GM12878 (cell line): ENCODE measurements at regions not wholly inside any gene's neighbourhood (a gene's known extent, or its start where the extent isn't known, plus 50 kb on each side); places are given as distances from the start of the nearest gene placed in this dataset.

Source experiments
- EGR1 ChIP-seq, 2 experiments: IDR thresholded peaks; 1 replicate in 1 of 2; 2 replicates in 1 of 2; pipeline ENCODE4 v1.6.1; 2011 to 2012; ENCODE audit warnings: low read depth in 2 of 2, low read length in 2 of 2, borderline replicate concordance in 1 of 2, mild to moderate bottlenecking in 1 of 2, moderate library complexity in 1 of 2
- EZH2 ChIP-seq: IDR thresholded peaks from 2 replicates; pipeline ENCODE4 v1.6.1; 2012; ENCODE audit warnings: low read depth, mild to moderate bottlenecking, control low read depth, inconsistent platforms, low read length, borderline replicate concordance; ENCODE audit not compliant: control insufficient read depth
- HCFC1 ChIP-seq: fragments of 150-350 bp; IDR thresholded peaks from 2 replicates; pipeline ENCODE4 v1.6.1; 2014; ENCODE audit warnings: low read length
- HDGF ChIP-seq: fragments of 450-650 bp; IDR thresholded peaks from 2 replicates; pipeline ENCODE4 v1.6.1; 2016; ENCODE audit warnings: antibody characterized with exemption
- MYC ChIP-seq: IDR thresholded peaks from 2 replicates; pipeline ENCODE4 v1.6.1; 2011; ENCODE audit warnings: mild to moderate bottlenecking, low read length, moderate library complexity, inconsistent platforms; ENCODE audit not compliant: insufficient read depth, insufficient replicate concordance, insufficient read length, severe bottlenecking
- PBX3 ChIP-seq: IDR thresholded peaks from 2 replicates; pipeline ENCODE4 v1.6.1; 2011; ENCODE audit warnings: mild to moderate bottlenecking, low read depth, low read length, moderate library complexity; ENCODE audit not compliant: insufficient replicate concordance
- PML ChIP-seq: IDR thresholded peaks from 2 replicates; pipeline ENCODE4 v1.6.1; 2012; ENCODE audit warnings: low read length, inconsistent platforms
- RFX5 ChIP-seq: IDR thresholded peaks from 2 replicates; pipeline ENCODE4 v1.6.1; 2011; ENCODE audit warnings: low read depth, low read length, improper control_type of control experiment
- SP1 ChIP-seq: IDR thresholded peaks from one replicate; pipeline ENCODE4 v1.6.1; 2011; ENCODE audit warnings: low read depth, low read length
- SPI1 ChIP-seq: IDR thresholded peaks from 2 replicates; pipeline ENCODE4 v1.6.1; 2011; ENCODE audit warnings: low read depth, mild to moderate bottlenecking, low read length, moderate library complexity, borderline replicate concordance; ENCODE audit not compliant: insufficient read depth
- ZNF384 ChIP-seq: IDR thresholded peaks from 2 replicates; pipeline ENCODE4 v1.6.1; 2012; ENCODE audit warnings: low read depth, mild to moderate bottlenecking, low read length, improper control_type of control experiment, borderline replicate concordance
- ZNF687 ChIP-seq: fragments of 450-650 bp; IDR thresholded peaks from 2 replicates; pipeline ENCODE4 v1.6.1; 2017; ENCODE audit warnings: mild to moderate bottlenecking, moderate library complexity
- TF ChIP-seq, protein P1 (sequence below), 3 experiments: IDR thresholded peaks in 2 of 3; conservative IDR thresholded peaks in 1 of 3; 2 replicates each; pipeline ENCODE4 v1.5.1; 2011; ENCODE audit warnings: low read depth in 3 of 3, low read length in 3 of 3, mild to moderate bottlenecking in 3 of 3, control low read depth in 2 of 3, moderate library complexity in 2 of 3, inconsistent platforms in 1 of 3, mixed read lengths in 1 of 3; ENCODE audit not compliant: control insufficient read depth in 2 of 3, insufficient read depth in 1 of 3; ENCODE audit errors: extremely low read depth in 1 of 3
- TF ChIP-seq, protein P2 (sequence below): fragments of 450-650 bp; IDR thresholded peaks from 2 replicates; pipeline ENCODE4 v1.6.1; 2017; ENCODE audit warnings: antibody characterized with exemption, mild to moderate bottlenecking, moderate library complexity

DNA sequence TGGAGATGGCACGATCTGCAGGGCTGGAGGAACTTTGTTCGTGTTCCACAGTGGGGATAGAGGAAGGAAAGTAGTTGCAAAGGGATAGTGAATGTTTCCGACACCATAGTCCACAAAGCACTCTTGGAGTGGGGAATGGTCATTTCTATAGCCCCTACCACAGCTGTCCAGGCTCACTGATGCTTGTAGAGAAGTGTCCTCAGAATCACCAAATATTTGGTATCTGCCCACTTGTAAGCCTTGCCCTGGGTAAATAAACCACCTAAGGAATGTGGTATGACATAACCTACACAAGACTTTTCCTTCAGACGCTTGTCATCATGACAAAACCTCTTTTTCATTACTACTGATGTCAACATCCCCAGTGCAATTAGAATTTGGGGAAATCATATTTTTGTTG, 686.5 kb upstream of the ARGLU1 start:
- TF ChIP-seq PBX3: no peak
- no peak for TF ChIP-seq EZH2
- no peak for TF ChIP-seq RFX5
- TF ChIP-seq, protein P1, sequence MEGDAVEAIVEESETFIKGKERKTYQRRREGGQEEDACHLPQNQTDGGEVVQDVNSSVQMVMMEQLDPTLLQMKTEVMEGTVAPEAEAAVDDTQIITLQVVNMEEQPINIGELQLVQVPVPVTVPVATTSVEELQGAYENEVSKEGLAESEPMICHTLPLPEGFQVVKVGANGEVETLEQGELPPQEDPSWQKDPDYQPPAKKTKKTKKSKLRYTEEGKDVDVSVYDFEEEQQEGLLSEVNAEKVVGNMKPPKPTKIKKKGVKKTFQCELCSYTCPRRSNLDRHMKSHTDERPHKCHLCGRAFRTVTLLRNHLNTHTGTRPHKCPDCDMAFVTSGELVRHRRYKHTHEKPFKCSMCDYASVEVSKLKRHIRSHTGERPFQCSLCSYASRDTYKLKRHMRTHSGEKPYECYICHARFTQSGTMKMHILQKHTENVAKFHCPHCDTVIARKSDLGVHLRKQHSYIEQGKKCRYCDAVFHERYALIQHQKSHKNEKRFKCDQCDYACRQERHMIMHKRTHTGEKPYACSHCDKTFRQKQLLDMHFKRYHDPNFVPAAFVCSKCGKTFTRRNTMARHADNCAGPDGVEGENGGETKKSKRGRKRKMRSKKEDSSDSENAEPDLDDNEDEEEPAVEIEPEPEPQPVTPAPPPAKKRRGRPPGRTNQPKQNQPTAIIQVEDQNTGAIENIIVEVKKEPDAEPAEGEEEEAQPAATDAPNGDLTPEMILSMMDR (IDR thresholded peaks at IDR 0.05 in 2 of 3, conservative IDR thresholded peaks at IDR 0.05 in 1 of 3; ENCODE audit: control insufficient read depth in 2 of 3, extremely low read depth in 1 of 3, insufficient read depth in 1 of 3, low read depth in 3 of 3, low read length in 3 of 3): no peak
- TF ChIP-seq PML: no peak
- no peak for TF ChIP-seq HDGF
- no peak for TF ChIP-seq MYC
- no peak for TF ChIP-seq SP1
- no peak for TF ChIP-seq HCFC1
- TF ChIP-seq SPI1: no peak
- TF ChIP-seq ZNF384: no peak
- TF ChIP-seq, protein P2, sequence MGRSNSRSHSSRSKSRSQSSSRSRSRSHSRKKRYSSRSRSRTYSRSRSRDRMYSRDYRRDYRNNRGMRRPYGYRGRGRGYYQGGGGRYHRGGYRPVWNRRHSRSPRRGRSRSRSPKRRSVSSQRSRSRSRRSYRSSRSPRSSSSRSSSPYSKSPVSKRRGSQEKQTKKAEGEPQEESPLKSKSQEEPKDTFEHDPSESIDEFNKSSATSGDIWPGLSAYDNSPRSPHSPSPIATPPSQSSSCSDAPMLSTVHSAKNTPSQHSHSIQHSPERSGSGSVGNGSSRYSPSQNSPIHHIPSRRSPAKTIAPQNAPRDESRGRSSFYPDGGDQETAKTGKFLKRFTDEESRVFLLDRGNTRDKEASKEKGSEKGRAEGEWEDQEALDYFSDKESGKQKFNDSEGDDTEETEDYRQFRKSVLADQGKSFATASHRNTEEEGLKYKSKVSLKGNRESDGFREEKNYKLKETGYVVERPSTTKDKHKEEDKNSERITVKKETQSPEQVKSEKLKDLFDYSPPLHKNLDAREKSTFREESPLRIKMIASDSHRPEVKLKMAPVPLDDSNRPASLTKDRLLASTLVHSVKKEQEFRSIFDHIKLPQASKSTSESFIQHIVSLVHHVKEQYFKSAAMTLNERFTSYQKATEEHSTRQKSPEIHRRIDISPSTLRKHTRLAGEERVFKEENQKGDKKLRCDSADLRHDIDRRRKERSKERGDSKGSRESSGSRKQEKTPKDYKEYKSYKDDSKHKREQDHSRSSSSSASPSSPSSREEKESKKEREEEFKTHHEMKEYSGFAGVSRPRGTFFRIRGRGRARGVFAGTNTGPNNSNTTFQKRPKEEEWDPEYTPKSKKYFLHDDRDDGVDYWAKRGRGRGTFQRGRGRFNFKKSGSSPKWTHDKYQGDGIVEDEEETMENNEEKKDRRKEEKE: no peak
- no peak for TF ChIP-seq ZNF687
- no peak for TF ChIP-seq EGR1 (IDR thresholded peaks at IDR 0.05; ENCODE audit: borderline replicate concordance in 1 of 2, low read depth in 2 of 2, low read length in 2 of 2)
